ENCODE measurements at regions not wholly inside any gene's neighbourhood (a gene's known extent, or its start where the extent isn't known, plus 50 kb on each side); places are given as distances from the start of the nearest gene placed in this dataset.

GRCh38 chr20:23244916-23245552, 105.6 kb upstream of the NXT1 start:
- no peaks in the 10 kb centered on the region for H4K20me1 ChIP-seq
- H3K4me1 ChIP-seq, result peaks cover 31% of the 10 kb centered on the region
- H3K36me3 ChIP-seq, result no peaks in the 10 kb centered on the region
- peak overlapping the region; percentile 82; the same call in 1 of the 2 replicates for H3K4me2 ChIP-seq
- peaks cover 3% of the 10 kb centered on the region; the same call in 1 of the 2 replicates for H3K9me3 ChIP-seq
- no peak for TF ChIP-seq Cebpa-rat (IDR thresholded peaks at IDR 0.05)
- no peak overlapping the region for H3K27ac ChIP-seq
- H3K4me3 ChIP-seq, result no peak overlapping the region
- H3K27me3 ChIP-seq, result no peaks in the 10 kb centered on the region
- no peak overlapping the region for H3K9ac ChIP-seq

DNA sequence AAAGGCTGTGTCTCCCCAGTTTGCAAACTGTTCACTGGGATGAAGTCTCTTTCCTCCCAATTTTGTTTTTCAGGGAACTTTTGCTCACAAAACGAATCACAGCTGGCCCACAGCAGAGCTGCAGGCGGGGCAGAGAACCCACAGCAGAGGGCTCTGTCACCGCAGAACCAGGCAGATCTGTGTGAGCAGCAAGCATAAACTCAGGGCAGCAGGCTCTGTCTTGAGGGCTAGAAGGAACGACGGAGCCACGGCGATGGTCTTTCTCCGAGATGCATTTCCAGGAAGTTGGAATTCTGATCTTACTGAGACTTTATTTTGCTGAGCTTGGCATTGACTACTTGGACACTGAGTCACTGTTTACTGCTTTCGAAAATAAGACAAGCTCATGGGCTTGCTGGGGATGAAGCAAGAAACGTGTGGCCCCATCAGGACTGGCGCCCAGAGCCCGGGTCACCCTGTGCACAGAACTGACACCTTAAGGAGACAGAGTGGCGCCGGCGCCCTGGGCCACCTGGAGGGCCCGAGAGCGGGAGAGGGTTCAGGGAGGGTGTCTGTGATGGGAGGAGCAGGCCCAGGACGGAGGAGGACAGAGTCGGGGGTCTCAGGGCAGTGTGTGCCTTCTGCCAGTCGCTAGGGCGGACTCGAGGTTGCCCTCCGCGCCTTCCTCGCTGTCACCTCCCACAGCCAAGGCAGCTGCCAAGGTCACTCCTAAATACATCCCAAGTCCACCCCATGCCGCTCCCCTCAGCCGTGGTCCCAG, 106.3 kb upstream of the NXT1 start:
- no peaks in the 10 kb centered on the region for H4K20me1 ChIP-seq
- no peak overlapping the region for H3K4me2 ChIP-seq
- H3K27me3 ChIP-seq, result no peaks in the 10 kb centered on the region
- no peak overlapping the region for H3K4me3 ChIP-seq
- H3K9me3 ChIP-seq, result peaks cover 7% of the 10 kb centered on the region
- H3K36me3 ChIP-seq, result no peaks in the 10 kb centered on the region
- H3K9ac ChIP-seq, result no peak overlapping the region
- no peak for TF ChIP-seq Cebpa-rat (IDR thresholded peaks at IDR 0.05)
- no peak overlapping the region for H3K27ac ChIP-seq
- H3K4me1 ChIP-seq, result peaks cover 31% of the 10 kb centered on the region

- H3K27me3 ChIP-seq, result no peaks in the 10 kb centered on the region
- TF ChIP-seq Cebpa-rat (IDR thresholded peaks at IDR 0.05), result no peak
- peaks cover 12% of the 10 kb centered on the region for H3K9me3 ChIP-seq
- no peak overlapping the region for H3K27ac ChIP-seq
- no peaks in the 10 kb centered on the region for H4K20me1 ChIP-seq
- no peak overlapping the region for H3K9ac ChIP-seq
- H3K36me3 ChIP-seq, result no peaks in the 10 kb centered on the region
- H3K4me3 ChIP-seq, result no peak overlapping the region
- peaks cover 31% of the 10 kb centered on the region for H3K4me1 ChIP-seq
- no peak overlapping the region for H3K4me2 ChIP-seq
Observed at GRCh38 chr20:23243791-23244155, 106.8 kb upstream of the NXT1 start.

DNA sequence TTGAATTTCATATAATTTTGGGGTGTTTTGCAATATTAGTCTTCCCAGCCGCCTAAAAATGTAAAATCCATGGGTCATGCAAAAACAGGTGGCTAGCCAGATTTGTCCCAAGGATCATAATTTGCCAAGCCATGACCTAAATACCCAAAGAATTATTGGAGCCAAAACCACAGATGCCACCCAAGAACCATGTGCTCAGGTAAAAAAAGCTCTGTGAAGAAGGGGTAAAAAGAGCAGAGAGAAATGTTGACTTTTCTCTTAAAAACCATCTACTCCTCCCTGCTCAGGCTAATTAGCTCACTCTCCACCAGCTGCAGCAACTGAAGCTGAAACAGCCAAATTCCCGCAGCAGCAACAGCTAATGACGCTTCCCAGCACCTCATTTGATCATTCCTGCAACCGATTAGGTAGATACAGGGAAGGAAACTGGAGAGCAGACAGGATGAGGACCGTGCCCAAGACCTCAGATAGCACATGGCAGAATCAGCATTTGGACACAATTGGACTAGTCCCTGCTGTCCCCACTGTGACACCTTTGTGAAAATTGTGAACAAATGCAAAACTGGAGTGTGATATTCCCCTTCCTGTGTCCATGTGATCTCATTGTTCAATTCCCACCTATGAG, 107.9 kb upstream of the NXT1 start:
- H3K27me3 ChIP-seq, result no peaks in the 10 kb centered on the region

GRCh38 chr20:23242104-23242503, 108.5 kb upstream of the NXT1 start:
- Histone ChIP-seq H3K4me2 (no peak overlapping the region), H4K20me1 (no peaks in the 10 kb centered on the region), H3K4me3 (no peak overlapping the region), H3K36me3 (no peaks in the 10 kb centered on the region), H3K4me1 (peaks cover 22% of the 10 kb centered on the region), H3K27me3 (no peaks in the 10 kb centered on the region), H3K27ac (no peak overlapping the region), H3K9ac (no peak overlapping the region), H3K9me3 (peaks cover 15% of the 10 kb centered on the region)
- TF ChIP-seq Cebpa-rat (IDR thresholded peaks at IDR 0.05), result no peak

More for the DNA sequence above, 107.9 kb upstream of the NXT1 start:
- no peaks in the 10 kb centered on the region for H4K20me1 ChIP-seq
- H3K4me3 ChIP-seq, result no peak overlapping the region
- H3K36me3 ChIP-seq, result no peaks in the 10 kb centered on the region
- no peak overlapping the region for H3K4me2 ChIP-seq
- H3K27ac ChIP-seq, result no peak overlapping the region
- peaks cover 15% of the 10 kb centered on the region for H3K9me3 ChIP-seq
- no peak for TF ChIP-seq Cebpa-rat (IDR thresholded peaks at IDR 0.05)
- H3K4me1 ChIP-seq, result peaks cover 28% of the 10 kb centered on the region
- H3K9ac ChIP-seq, result no peak overlapping the region

DNA sequence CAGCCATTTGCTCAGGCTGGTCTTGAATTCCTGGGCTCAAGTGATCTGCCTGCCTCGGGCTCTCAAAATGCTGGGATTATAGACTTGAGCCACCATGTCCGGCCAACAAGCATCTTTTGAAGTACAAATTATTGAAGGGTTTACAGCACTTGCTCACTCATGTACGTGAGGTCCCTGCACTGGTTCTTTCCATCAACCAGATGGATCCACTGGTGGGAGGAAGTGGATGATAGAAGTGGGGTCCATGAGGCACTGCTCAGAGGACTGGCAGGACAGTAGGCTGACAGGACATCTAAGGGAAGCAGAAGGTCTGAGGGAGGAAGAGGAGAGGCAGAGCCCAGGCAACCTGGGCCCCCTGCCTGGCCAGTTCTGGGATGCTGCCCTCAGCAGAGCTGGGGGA, 109.2 kb upstream of the NXT1 start:
- H3K36me3 ChIP-seq, result no peaks in the 10 kb centered on the region
- no peaks in the 10 kb centered on the region for H3K27me3 ChIP-seq
- no peaks in the 10 kb centered on the region for H4K20me1 ChIP-seq
- H3K9ac ChIP-seq, result no peak overlapping the region
- H3K4me1 ChIP-seq, result peaks cover 15% of the 10 kb centered on the region
- H3K9me3 ChIP-seq, result peaks cover 15% of the 10 kb centered on the region
- no peak overlapping the region for H3K4me3 ChIP-seq
- H3K4me2 ChIP-seq, result no peak overlapping the region
- no peak overlapping the region for H3K27ac ChIP-seq
- TF ChIP-seq Cebpa-rat (IDR thresholded peaks at IDR 0.05), result no peak

GRCh38 chr20:23240519-23240918, 110.1 kb upstream of the NXT1 start:
- H3K9me3 ChIP-seq, result peaks cover 17% of the 10 kb centered on the region
- H3K4me3 ChIP-seq, result no peak overlapping the region
- no peak for TF ChIP-seq Cebpa-rat (IDR thresholded peaks at IDR 0.05)
- H3K9ac ChIP-seq, result no peak overlapping the region
- no peaks in the 10 kb centered on the region for H4K20me1 ChIP-seq
- H3K27me3 ChIP-seq, result no peaks in the 10 kb centered on the region
- H3K4me2 ChIP-seq, result no peak overlapping the region
- H3K27ac ChIP-seq, result no peak overlapping the region
- no peaks in the 10 kb centered on the region for H3K36me3 ChIP-seq
- H3K4me1 ChIP-seq, result peaks cover 6% of the 10 kb centered on the region

GRCh38 chr20:23237201-23237600, 113.4 kb upstream of the NXT1 start:
- H4K20me1 ChIP-seq, result no peaks in the 10 kb centered on the region
- no peak overlapping the region for H3K9ac ChIP-seq
- H3K4me1 ChIP-seq, result no peaks in the 10 kb centered on the region
- H3K4me3 ChIP-seq, result no peak overlapping the region
- no peak for TF ChIP-seq Cebpa-rat (IDR thresholded peaks at IDR 0.05)
- H3K27me3 ChIP-seq, result no peaks in the 10 kb centered on the region
- H3K9me3 ChIP-seq, result peaks cover 40% of the 10 kb centered on the region
- no peaks in the 10 kb centered on the region for H3K36me3 ChIP-seq
- no peak overlapping the region for H3K4me2 ChIP-seq
- no peak overlapping the region for H3K27ac ChIP-seq

DNA sequence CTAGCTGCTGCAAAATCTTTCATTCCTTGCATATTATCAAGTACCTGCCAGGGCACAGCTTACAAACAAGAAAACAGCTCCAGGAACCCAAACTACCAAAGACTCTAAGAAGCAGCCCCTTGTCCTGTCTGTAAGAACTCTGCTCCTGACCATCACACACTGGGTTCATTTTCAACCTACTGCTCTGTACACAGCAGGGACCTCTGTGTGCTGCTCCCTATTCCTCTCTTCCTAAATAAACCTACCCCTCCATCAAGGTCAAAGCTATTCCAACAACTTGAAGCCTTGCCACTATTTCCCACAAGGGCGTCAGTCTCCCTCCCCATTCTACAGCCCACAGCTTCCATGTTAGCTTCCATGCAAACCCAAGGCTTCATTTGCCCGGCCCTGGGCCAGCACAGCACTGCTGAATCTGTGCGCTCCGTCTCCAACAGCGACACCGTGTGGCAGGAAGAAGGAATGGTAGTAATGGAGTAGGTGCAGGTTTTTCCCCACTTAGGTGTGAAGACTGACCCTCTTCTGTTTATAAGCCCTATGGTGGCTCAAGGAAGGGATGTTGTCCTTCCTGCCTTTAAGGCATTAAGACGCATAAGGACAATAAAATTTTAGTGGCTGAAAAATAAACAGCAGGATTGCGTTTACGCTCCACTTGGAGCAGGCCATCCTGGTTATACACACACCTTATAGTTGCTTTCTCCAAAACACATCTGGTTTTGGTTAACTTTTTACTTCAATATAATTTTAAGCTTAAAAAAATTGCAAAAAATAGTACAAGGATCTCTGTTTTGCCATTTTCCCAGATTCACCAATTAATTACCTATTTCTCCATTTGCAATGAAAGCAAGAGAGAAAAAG, 115.2 kb upstream of the NXT1 start:
- H3K27ac ChIP-seq, result no peak overlapping the region
- no peak for TF ChIP-seq Cebpa-rat (IDR thresholded peaks at IDR 0.05)
- no peaks in the 10 kb centered on the region for H4K20me1 ChIP-seq
- H3K4me1 ChIP-seq, result peaks cover 14% of the 10 kb centered on the region
- no peak overlapping the region for H3K4me2 ChIP-seq
- no peaks in the 10 kb centered on the region for H3K36me3 ChIP-seq
- H3K9ac ChIP-seq, result no peak overlapping the region
- no peaks in the 10 kb centered on the region for H3K27me3 ChIP-seq
- H3K9me3 ChIP-seq, result peaks cover 53% of the 10 kb centered on the region
- H3K4me3 ChIP-seq, result no peak overlapping the region

All from BLaER1 (cell line).